A549 (cell line): ENCODE measurements at regions not wholly inside any gene's neighbourhood (a gene's known extent, or its start where the extent isn't known, plus 50 kb on each side); places are given as distances from the start of the nearest gene placed in this dataset.

Experiments
- BCL3 ChIP-seq: fragments of >200 bp; sonication (Bioruptor Twin); formaldehyde crosslinking; IDR thresholded peaks from 3 replicates; pipeline ENCODE4 v1.6.1; 2016
- MAX ChIP-seq: IDR thresholded peaks from 2 replicates; pipeline ENCODE4 v1.6.1; 2012
- NR3C1 ChIP-seq: fragments of >200 bp; sonication (Bioruptor Twin); formaldehyde crosslinking; IDR thresholded peaks from 3 replicates; pipeline ENCODE4 v1.6.1; 2017
- POLR2A ChIP-seq: IDR thresholded peaks from 2 replicates; pipeline ENCODE4 v1.6.1; 2012; ENCODE audit warnings: mild to moderate bottlenecking, low read length

DNA sequence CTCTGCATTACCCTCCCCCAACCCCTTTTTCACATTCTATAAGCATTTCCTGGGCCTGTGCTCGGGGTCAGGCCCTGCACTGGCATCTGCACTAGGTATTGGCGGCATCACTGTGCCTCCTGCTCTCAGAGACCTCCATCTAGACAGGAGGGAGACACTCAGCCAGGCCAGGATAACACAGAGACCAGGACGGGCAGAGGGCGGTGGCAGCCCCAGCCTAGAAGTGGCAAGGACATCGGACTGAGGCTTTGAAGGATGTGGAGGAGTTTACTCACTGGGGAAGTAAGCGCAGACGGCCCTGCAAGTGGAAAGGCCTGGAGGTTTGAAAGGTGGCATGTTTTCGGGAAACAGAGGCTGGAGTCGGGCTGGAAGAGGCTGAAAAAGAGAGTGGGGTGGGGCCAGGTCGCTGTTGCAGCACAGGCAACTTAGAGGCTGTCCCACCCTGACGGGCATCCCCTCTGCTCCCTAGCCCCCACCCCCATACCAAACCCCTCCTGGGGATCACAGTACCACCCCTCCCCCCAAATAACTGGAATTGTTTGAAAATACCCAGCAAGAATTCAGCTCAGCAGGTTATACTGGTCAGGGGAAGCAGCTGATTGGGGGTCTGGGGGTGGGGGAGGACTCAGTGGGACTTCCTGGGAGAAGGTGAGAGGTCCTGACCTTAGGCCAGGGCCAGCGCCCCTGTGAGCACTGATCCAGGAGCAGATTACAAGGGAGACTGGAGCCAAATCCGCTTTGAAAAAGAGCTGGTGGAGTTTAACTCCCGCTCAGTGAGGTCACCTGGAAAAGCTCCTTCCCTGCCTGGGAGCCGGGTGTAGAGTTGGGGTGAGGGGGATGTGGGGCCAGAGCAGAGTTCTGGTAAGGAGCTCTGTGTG lies 121.8 kb upstream of the WNT4 start:
- TF ChIP-seq MAX (no peak), NR3C1 (no peak), BCL3 (no peak), POLR2A (no peak)
